Mesendoderm (in vitro differentiated cells): ENCODE measurements at regions not wholly inside any gene's neighbourhood (a gene's known extent, or its start where the extent isn't known, plus 50 kb on each side); places are given as distances from the start of the nearest gene placed in this dataset.

ENCODE experiments used
- DNase-seq: peaks from one replicate; pipeline ENCODE4 v3.0.0; 2013
- H2AK5ac ChIP-seq: 2 replicates; pipeline ENCODE4 v1.6.1; 2013; ENCODE audit warnings: low read length, inconsistent platforms
- H2BK120ac ChIP-seq: 2 replicates; pipeline ENCODE4 v1.6.1; 2013; ENCODE audit warnings: low read depth, mild to moderate bottlenecking, low read length, moderate library complexity, mixed read lengths
- H2BK15ac ChIP-seq: replicated peaks from 2 replicates; pipeline ENCODE4 v1.6.1; 2013; ENCODE audit warnings: low read depth, mild to moderate bottlenecking, moderate library complexity
- H2BK5ac ChIP-seq: 2 replicates; pipeline ENCODE4 v1.6.1; 2013; ENCODE audit warnings: low read length, inconsistent platforms
- H3K18ac ChIP-seq: 2 replicates; pipeline ENCODE4 v1.6.1; 2013; ENCODE audit warnings: mild to moderate bottlenecking, low read length, mixed read lengths
- H3K23ac ChIP-seq: one replicate; pipeline ENCODE4 v1.6.1; 2013; ENCODE audit warnings: low read length
- H3K27ac ChIP-seq: 2 replicates; pipeline ENCODE4 v1.5.1; 2013; ENCODE audit warnings: low read depth, mild to moderate bottlenecking, inconsistent platforms, low read length, moderate library complexity
- H3K27me3 ChIP-seq: 2 replicates; pipeline ENCODE4 v1.6.1; 2013; ENCODE audit warnings: low read length, control low read depth, mild to moderate bottlenecking, inconsistent platforms; ENCODE audit not compliant: insufficient read depth, poor library complexity
- H3K36me3 ChIP-seq: 2 replicates; pipeline ENCODE4 v1.6.1; 2013; ENCODE audit warnings: low read length, inconsistent platforms; ENCODE audit not compliant: control insufficient read depth, insufficient read depth
- H3K4ac ChIP-seq: one replicate; pipeline ENCODE4 v1.6.1; 2013; ENCODE audit warnings: low read depth, mild to moderate bottlenecking, low read length, moderate library complexity
- H3K4me1 ChIP-seq: 2 replicates; pipeline ENCODE4 v1.6.1; 2013; ENCODE audit warnings: low read depth, low read length, inconsistent platforms; ENCODE audit not compliant: control insufficient read depth
- H3K4me2 ChIP-seq: 2 replicates; pipeline ENCODE4 v1.6.1; 2013; ENCODE audit warnings: low read length
- H3K4me3 ChIP-seq: 2 replicates; pipeline ENCODE4 v1.5.1; 2013; ENCODE audit warnings: mild to moderate bottlenecking, low read length
- H3K56ac ChIP-seq: one replicate; pipeline ENCODE4 v1.6.1; 2013; ENCODE audit warnings: low read length
- H3K79me1 ChIP-seq: 2 replicates; pipeline ENCODE4 v1.6.1; 2013; ENCODE audit warnings: low read length, inconsistent platforms
- H3K79me2 ChIP-seq: 2 replicates; pipeline ENCODE4 v1.6.1; 2013; ENCODE audit warnings: mild to moderate bottlenecking, low read length; ENCODE audit not compliant: control insufficient read depth, insufficient read depth
- H3K9ac ChIP-seq: 2 replicates; pipeline ENCODE4 v1.6.1; 2013; ENCODE audit warnings: low read length, inconsistent platforms
- H4K5ac ChIP-seq: one replicate; pipeline ENCODE4 v1.6.1; 2013; ENCODE audit warnings: low read length
- H4K8ac ChIP-seq: one replicate; pipeline ENCODE4 v1.6.1; 2013; ENCODE audit warnings: low read depth, mild to moderate bottlenecking, control low read depth, low read length, moderate library complexity
- WGBS: extraction: QIAGEN DNeasy Blood & Tissue Kit; methylation state at CpG from one replicate; pipeline ENCODE4 v1.1.7; 2013; ENCODE audit warnings: low lambda C conversion rate, missing lambda C conversion rate; ENCODE audit not compliant: insufficient coverage; ENCODE audit errors: extremely low coverage; 5-methylcytosine and 5-hydroxymethylcytosine counted together

GRCh38 chr5:53815471-53815870 lies 255.0 kb downstream of the NDUFS4 start:
- DNase-seq = peak; percentile 31
- H3K4me3 ChIP-seq = no peak overlapping the region
- no peak overlapping the region for H2BK15ac ChIP-seq
- H3K56ac ChIP-seq = no peak overlapping the region
- H3K23ac ChIP-seq = no peak overlapping the region
- no peak overlapping the region for H4K8ac ChIP-seq
- H3K79me1 ChIP-seq = no peaks in the 10 kb centered on the region
- H3K4me1 ChIP-seq = no peaks in the 10 kb centered on the region
- no peak overlapping the region for H3K27ac ChIP-seq
- no peaks in the 10 kb centered on the region for H3K79me2 ChIP-seq
- no peak overlapping the region for H3K9ac ChIP-seq
- no peak overlapping the region for H2BK120ac ChIP-seq
- no peak overlapping the region for H4K5ac ChIP-seq
- no CpG with 5 or more reads among the region's 2 CpGs for WGBS
- H3K18ac ChIP-seq = no peak overlapping the region
- no peaks in the 10 kb centered on the region for H3K36me3 ChIP-seq
- no peak overlapping the region for H2AK5ac ChIP-seq
- no peaks in the 10 kb centered on the region for H3K27me3 ChIP-seq
- no peak overlapping the region for H3K4ac ChIP-seq
- H2BK5ac ChIP-seq = no peak overlapping the region
- no peak overlapping the region for H3K4me2 ChIP-seq

GRCh38 chr5:53817183-53817582 lies 256.7 kb downstream of the NDUFS4 start:
- Histone ChIP-seq H2BK15ac (no peak overlapping the region), H3K27me3 (no peaks in the 10 kb centered on the region), H2BK5ac (no peak overlapping the region), H3K36me3 (no peaks in the 10 kb centered on the region), H3K18ac (no peak overlapping the region), H3K79me1 (no peaks in the 10 kb centered on the region), H3K4me3 (no peak overlapping the region), H4K8ac (no peak overlapping the region), H3K9ac (no peak overlapping the region), H3K56ac (no peak overlapping the region), H3K4me1 (no peaks in the 10 kb centered on the region), H3K27ac (no peak overlapping the region), H3K79me2 (no peaks in the 10 kb centered on the region), H2AK5ac (no peak overlapping the region), H4K5ac (no peak overlapping the region), H3K4ac (no peak overlapping the region), H2BK120ac (no peak overlapping the region), H3K23ac (no peak overlapping the region), H3K4me2 (no peak overlapping the region)
- no peak for DNase-seq

- Histone ChIP-seq H3K9ac (no peak overlapping the region), H2BK120ac (no peak overlapping the region), H4K8ac (no peak overlapping the region), H3K4me3 (no peak overlapping the region), H3K27me3 (no peaks in the 10 kb centered on the region), H3K56ac (no peak overlapping the region), H3K4ac (no peak overlapping the region), H2BK15ac (no peak overlapping the region), H3K36me3 (no peaks in the 10 kb centered on the region), H3K23ac (no peak overlapping the region), H3K4me1 (no peaks in the 10 kb centered on the region), H2BK5ac (no peak overlapping the region), H3K18ac (no peak overlapping the region), H3K79me2 (no peaks in the 10 kb centered on the region), H4K5ac (no peak overlapping the region), H3K79me1 (no peaks in the 10 kb centered on the region), H2AK5ac (no peak overlapping the region), H3K27ac (no peak overlapping the region), H3K4me2 (no peak overlapping the region)
- no CpG with 5 or more reads among the region's 8 CpGs for WGBS
- peak; percentile 3 for DNase-seq
Observed at GRCh38 chr5:53819482-53819881, 259.0 kb downstream of the NDUFS4 start.

DNA sequence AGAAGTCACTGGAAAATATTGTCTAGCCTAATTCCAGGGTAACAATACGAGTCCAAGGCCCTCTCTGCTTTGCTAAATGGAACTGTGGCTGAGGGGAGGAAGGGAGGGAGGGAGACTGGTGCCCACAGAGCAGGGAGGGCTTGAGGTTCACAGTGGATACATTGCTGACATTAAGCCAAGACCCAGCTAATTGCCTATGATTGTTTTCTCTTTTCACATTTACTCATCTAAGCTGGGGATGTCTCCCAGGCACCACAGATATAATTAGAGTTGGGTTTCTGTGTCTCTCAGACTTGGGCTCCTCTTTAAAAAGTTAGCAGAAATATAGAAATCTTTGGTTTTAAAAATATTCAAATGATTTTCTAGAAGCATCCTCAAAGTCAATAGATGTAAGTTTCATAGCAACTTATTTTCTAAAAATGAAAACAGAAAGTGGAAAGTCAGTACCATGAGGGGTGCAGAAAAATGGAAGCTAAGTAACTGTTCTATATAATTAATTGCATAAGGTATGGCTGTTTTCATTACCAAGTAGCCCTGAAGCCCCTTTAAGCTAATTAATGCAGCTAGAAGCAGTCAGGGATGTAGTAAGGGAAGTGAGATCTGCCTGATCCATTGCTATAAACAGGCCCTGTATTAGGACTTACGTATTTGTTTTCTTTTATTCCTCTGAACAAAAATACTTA lies 259.8 kb downstream of the NDUFS4 start:
- H3K4me2 ChIP-seq = no peak overlapping the region
- no peak for DNase-seq
- H3K4me3 ChIP-seq = no peak overlapping the region

DNA sequence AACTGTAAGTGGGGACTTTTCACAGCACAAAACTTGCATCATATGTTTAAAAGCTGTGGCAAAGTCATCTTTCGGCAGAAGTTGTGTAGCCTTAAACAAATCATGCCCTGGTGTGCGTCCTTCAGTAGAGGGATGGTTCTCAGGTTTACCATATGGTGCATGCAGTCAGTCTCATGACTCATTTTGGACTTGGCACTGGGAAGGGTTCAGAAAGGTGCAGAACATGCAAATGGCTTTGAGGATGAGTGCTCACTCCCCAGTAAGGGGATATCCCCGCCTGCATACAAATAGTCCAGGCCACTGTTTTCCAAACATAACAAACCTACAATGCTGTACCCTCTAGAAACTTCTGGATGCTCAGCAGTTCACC lies 260.3 kb downstream of the NDUFS4 start:
- H3K27me3 ChIP-seq = no peaks in the 10 kb centered on the region
- no peak overlapping the region for H2BK15ac ChIP-seq
- no peaks in the 10 kb centered on the region for H3K36me3 ChIP-seq
- no peak overlapping the region for H3K27ac ChIP-seq
- no peak overlapping the region for H3K4ac ChIP-seq
- H2BK120ac ChIP-seq = no peak overlapping the region
- no peaks in the 10 kb centered on the region for H3K79me1 ChIP-seq
- H3K4me1 ChIP-seq = no peaks in the 10 kb centered on the region
- WGBS = no CpG with 5 or more reads among the region's 3 CpGs
- DNase-seq = no peak
- H2BK5ac ChIP-seq = no peak overlapping the region
- no peak overlapping the region for H3K4me3 ChIP-seq
- no peak overlapping the region for H4K5ac ChIP-seq
- H3K23ac ChIP-seq = no peak overlapping the region
- no peak overlapping the region for H3K9ac ChIP-seq
- no peak overlapping the region for H3K4me2 ChIP-seq
- H4K8ac ChIP-seq = no peak overlapping the region
- H2AK5ac ChIP-seq = no peak overlapping the region
- no peak overlapping the region for H3K18ac ChIP-seq
- no peaks in the 10 kb centered on the region for H3K79me2 ChIP-seq
- no peak overlapping the region for H3K56ac ChIP-seq

More for the DNA sequence above, 259.8 kb downstream of the NDUFS4 start:
- Histone ChIP-seq H4K8ac (no peak overlapping the region), H3K27ac (no peak overlapping the region), H2BK120ac (no peak overlapping the region), H2AK5ac (no peak overlapping the region), H3K27me3 (no peaks in the 10 kb centered on the region), H2BK5ac (no peak overlapping the region), H3K4ac (no peak overlapping the region), H3K36me3 (no peaks in the 10 kb centered on the region), H3K56ac (no peak overlapping the region), H3K9ac (no peak overlapping the region), H3K79me2 (no peaks in the 10 kb centered on the region), H3K4me1 (no peaks in the 10 kb centered on the region), H4K5ac (no peak overlapping the region), H3K23ac (no peak overlapping the region), H3K18ac (no peak overlapping the region), H2BK15ac (no peak overlapping the region), H3K79me1 (no peaks in the 10 kb centered on the region)
- no CpG with 5 or more reads among the region's 2 CpGs for WGBS

- H3K27ac ChIP-seq = no peak overlapping the region
Observed at GRCh38 chr5:53825016-53825415, 264.6 kb downstream of the NDUFS4 start.

More at GRCh38 chr5:53825016-53825415, 264.6 kb downstream of the NDUFS4 start:
- H4K5ac ChIP-seq = no peak overlapping the region
- H3K4ac ChIP-seq = no peak overlapping the region
- no peak overlapping the region for H2BK15ac ChIP-seq
- H3K79me1 ChIP-seq = no peaks in the 10 kb centered on the region
- DNase-seq = no peak
- H4K8ac ChIP-seq = no peak overlapping the region
- H2BK5ac ChIP-seq = no peak overlapping the region
- H3K9ac ChIP-seq = no peak overlapping the region
- no peak overlapping the region for H3K18ac ChIP-seq
- H3K79me2 ChIP-seq = no peaks in the 10 kb centered on the region
- H3K23ac ChIP-seq = no peak overlapping the region
- no peaks in the 10 kb centered on the region for H3K4me1 ChIP-seq
- no peaks in the 10 kb centered on the region for H3K27me3 ChIP-seq
- H2AK5ac ChIP-seq = no peak overlapping the region
- WGBS = no CpG with 5 or more reads among the region's 5 CpGs
- no peak overlapping the region for H3K4me2 ChIP-seq
- no peaks in the 10 kb centered on the region for H3K36me3 ChIP-seq
- H2BK120ac ChIP-seq = no peak overlapping the region
- H3K4me3 ChIP-seq = no peak overlapping the region
- no peak overlapping the region for H3K56ac ChIP-seq
